Astrocyte of the spinal cord (primary cell): ENCODE measurements at regions not wholly inside any gene's neighbourhood (a gene's known extent, or its start where the extent isn't known, plus 50 kb on each side); places are given as distances from the start of the nearest gene placed in this dataset.

Experiments used
- DNase-seq: peaks from one replicate; pipeline ENCODE4 v3.0.0; 2011; ENCODE audit warnings: low read depth, low spot score
- H3K4me3 ChIP-seq: 2 replicates; pipeline ENCODE4 v1.5.1; 2011; ENCODE audit warnings: low read depth, mild to moderate bottlenecking, low read length, moderate library complexity
- in situ Hi-C: cut with HindIII; loops from 2 replicates; pipeline ENCODE4 v1.10.0; 2017; ENCODE audit warnings: low sequenced_read_pairs
- TF ChIP-seq, protein P1 (sequence below): IDR thresholded peaks from 2 replicates; pipeline ENCODE4 v1.5.1; 2012; ENCODE audit warnings: low read depth, mild to moderate bottlenecking, low read length, inconsistent platforms

DNA sequence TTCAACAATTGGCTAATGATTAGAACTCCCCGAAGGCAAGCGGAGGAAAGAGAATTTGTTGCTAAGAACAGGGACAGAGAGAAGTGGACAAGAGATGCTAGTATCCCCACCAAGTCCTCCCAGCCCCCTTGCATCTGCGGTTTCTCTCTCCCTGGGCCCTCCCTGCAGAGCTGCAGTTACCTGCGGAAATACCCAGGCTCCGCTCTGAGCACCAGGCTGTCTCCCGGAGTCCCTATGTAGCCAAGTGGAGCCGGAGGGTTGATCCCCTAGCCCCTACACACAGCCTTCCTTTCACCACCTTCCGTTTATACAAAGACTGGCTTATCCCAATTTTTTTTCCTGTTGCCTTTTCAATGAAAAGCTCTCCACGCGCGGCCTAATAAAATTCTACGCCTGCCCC lies 834.4 kb downstream of the KCNJ2 start:
- no peak for DNase-seq
- no peak overlapping the region for H3K4me3 ChIP-seq
- in situ Hi-C loops: no loop called here
- TF ChIP-seq, protein P1, sequence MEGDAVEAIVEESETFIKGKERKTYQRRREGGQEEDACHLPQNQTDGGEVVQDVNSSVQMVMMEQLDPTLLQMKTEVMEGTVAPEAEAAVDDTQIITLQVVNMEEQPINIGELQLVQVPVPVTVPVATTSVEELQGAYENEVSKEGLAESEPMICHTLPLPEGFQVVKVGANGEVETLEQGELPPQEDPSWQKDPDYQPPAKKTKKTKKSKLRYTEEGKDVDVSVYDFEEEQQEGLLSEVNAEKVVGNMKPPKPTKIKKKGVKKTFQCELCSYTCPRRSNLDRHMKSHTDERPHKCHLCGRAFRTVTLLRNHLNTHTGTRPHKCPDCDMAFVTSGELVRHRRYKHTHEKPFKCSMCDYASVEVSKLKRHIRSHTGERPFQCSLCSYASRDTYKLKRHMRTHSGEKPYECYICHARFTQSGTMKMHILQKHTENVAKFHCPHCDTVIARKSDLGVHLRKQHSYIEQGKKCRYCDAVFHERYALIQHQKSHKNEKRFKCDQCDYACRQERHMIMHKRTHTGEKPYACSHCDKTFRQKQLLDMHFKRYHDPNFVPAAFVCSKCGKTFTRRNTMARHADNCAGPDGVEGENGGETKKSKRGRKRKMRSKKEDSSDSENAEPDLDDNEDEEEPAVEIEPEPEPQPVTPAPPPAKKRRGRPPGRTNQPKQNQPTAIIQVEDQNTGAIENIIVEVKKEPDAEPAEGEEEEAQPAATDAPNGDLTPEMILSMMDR: no peak

DNA sequence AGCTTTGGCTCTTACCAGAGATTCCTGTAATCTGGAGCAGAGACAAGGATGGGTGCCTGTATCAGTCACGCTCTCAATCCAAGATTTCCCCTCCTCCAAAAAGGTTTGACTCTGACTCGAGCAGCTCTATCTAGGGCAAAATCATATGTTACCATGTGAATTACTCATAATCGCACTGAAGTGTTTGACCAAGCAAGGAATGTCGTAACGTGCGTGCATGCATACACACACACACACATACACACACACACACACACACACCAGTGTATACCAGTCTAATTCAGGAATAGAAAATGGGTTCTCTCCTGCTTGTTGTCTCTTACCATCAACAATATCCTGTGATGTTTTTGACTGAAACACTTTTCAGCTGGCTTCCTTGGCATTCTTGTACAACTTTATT lies 835.1 kb downstream of the KCNJ2 start:
- TF ChIP-seq, protein P1: no peak
- DNase-seq: no peak
- no peak overlapping the region for H3K4me3 ChIP-seq
- in situ Hi-C loops: no loop called here

DNA sequence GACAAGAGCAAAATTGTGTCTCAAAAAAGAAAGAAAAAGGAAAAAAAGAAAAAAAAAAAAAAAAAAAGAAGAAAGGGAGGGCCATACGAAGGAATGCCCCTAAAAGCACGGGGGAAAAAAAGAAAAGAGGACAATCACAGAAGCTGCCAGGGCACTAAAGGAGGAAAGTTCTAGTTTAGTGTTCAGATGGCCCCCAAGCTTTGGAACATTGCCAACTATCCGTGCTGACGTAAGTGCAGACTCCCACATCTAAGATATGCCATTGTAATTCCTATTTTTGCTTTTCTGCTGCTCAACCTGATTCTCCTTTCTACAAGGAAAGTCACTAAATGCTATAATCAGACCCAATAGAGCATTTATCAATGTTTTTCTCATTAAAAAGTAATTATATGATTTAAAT lies 842.1 kb downstream of the KCNJ2 start:
- in situ Hi-C loops: no loop called here
- TF ChIP-seq, protein P1: no peak
- H3K4me3 ChIP-seq: no peak overlapping the region
- DNase-seq: no peak

DNA sequence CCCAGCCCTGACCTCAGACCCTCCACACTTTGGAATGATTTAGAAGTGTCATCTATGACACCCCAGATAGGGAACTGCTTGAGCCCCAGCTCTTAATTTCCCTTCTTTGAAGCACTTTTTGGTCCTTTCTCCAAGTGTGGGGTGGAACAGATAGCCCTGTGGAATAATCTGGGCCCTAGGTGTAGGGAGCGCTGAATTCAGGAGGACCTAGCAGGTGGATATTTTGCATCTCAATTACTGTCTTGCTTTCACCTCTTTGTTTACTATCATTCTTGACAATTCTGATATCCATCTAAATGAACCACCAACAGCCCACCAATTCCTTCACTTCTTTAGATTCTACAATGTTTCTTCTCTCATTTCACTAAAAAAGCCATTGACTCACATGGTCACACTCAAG lies 850.4 kb downstream of the KCNJ2 start:
- in situ Hi-C loops: no loop called here
- H3K4me3 ChIP-seq: no peak overlapping the region
- no peak for DNase-seq
- TF ChIP-seq, protein P1: no peak

DNA sequence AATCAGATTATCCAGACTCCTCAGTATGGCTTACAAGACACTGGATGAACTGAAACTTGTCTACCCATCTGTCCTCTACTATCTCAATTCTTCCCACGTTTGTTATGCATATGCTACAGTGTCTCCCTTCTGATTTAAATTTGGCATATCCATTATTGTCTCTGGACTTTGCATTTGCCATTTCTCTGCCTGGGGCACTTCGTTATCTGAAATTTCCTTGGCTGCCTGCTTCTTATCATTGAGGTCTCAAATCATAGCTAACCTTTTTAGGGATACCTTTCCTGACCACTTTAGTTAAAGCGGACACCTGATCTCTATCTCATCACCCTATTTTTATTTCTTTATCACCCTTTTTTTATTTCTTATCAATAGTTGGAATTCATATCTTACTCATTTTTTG lies 853.4 kb downstream of the KCNJ2 start:
- no peak for DNase-seq
- in situ Hi-C loops: no loop called here
- TF ChIP-seq, protein P1: no peak
- no peak overlapping the region for H3K4me3 ChIP-seq

DNA sequence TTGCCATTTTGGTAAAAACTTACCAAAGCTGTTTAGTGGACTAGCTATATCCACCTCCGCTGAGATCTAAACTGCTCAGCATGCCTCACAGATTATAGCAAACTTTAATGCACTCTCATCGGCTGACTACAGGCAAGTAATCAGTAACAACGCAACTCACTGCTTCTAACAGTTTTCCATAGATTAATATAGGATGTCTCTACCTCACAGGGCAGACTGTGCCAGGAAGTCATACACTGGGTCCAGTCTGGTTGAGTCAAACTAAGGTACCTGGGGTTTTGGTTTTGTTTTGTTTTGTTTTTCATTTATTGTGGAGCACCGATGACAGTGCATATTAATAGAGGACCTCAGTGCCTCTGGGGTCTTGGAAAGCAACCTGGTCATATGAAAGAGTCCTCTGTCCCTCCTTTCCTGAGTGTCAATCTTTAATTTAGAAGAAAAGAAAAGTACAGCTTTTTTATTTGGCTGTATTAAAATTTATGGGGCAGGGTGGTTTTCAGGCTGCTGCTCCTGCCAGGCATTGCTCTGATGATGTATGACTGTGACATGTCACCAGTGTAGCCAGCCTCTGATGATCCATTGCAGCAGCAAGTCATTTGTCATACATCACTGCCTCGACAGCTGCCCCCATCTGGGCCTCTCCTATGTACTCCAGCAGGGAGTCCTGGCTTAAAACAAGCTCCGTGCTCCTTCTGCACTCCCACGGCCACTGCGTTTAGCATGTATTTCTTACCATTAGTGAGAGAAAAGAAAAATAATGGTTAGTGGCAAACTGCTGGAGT lies 854.1 kb downstream of the KCNJ2 start:
- peak; percentile 4 for DNase-seq
- in situ Hi-C loops: no loop called here
- H3K4me3 ChIP-seq: no peak overlapping the region
- TF ChIP-seq, protein P1: no peak
